Stimulated activated CD8-positive, alpha-beta memory T cell treated with anti-CD3 and anti-CD28 coated beads, Interleukin-12 subunit alpha, Interleukin-12 subunit beta, amount 100 ng/mL, for 24 hours (primary cell): ENCODE measurements at regions not wholly inside any gene's neighbourhood (a gene's known extent, or its start where the extent isn't known, plus 50 kb on each side); places are given as distances from the start of the nearest gene placed in this dataset.

Experiments
- DNase-seq: peaks from one replicate; pipeline ENCODE4 v3.0.0-alpha.2; 2020; ENCODE audit errors: extremely low read depth

GRCh38 chr5:39898731-39899130 lies 474.0 kb upstream of the DAB2 start:
- DNase-seq = no peak

GRCh38 chr5:39896706-39897105 lies 471.9 kb upstream of the DAB2 start:
- no peak for DNase-seq

GRCh38 chr5:39896104-39896503 lies 471.3 kb upstream of the DAB2 start:
- no peak for DNase-seq

GRCh38 chr5:39892708-39893107 lies 467.9 kb upstream of the DAB2 start:
- no peak for DNase-seq

- DNase-seq = no peak
Observed at GRCh38 chr5:39891376-39891775, 466.6 kb upstream of the DAB2 start.

GRCh38 chr5:39880985-39881384 lies 456.2 kb upstream of the DAB2 start:
- no peak for DNase-seq

GRCh38 chr5:39877479-39877878 lies 452.7 kb upstream of the DAB2 start:
- no peak for DNase-seq

- no peak for DNase-seq
Observed at GRCh38 chr5:39876146-39876545, 451.4 kb upstream of the DAB2 start.

GRCh38 chr5:39870137-39870536 lies 445.4 kb upstream of the DAB2 start:
- no peak for DNase-seq

GRCh38 chr5:39869396-39869795 lies 444.6 kb upstream of the DAB2 start:
- DNase-seq = no peak

- no peak for DNase-seq
Observed at GRCh38 chr5:39867923-39868322, 443.1 kb upstream of the DAB2 start.

GRCh38 chr5:39863926-39864552 lies 439.3 kb upstream of the DAB2 start:
- DNase-seq = no peak

- DNase-seq = no peak
Observed at GRCh38 chr5:39857041-39857440, 432.3 kb upstream of the DAB2 start.

- DNase-seq = no peak
Observed at GRCh38 chr5:39854771-39855410, 430.1 kb upstream of the DAB2 start.

GRCh38 chr5:39850291-39850690 lies 425.5 kb upstream of the DAB2 start:
- DNase-seq = no peak

GRCh38 chr5:39846144-39846543 lies 421.4 kb upstream of the DAB2 start:
- no peak for DNase-seq

- DNase-seq = no peak
Observed at GRCh38 chr5:39843767-39844166, 419.0 kb upstream of the DAB2 start.

- DNase-seq = no peak
Observed at GRCh38 chr5:39835371-39835770, 410.6 kb upstream of the DAB2 start.

- DNase-seq = no peak
Observed at GRCh38 chr5:39829441-39829840, 404.7 kb upstream of the DAB2 start.

GRCh38 chr5:39826051-39826450 lies 401.3 kb upstream of the DAB2 start:
- DNase-seq = no peak

- no peak for DNase-seq
Observed at GRCh38 chr5:39825301-39825700, 400.5 kb upstream of the DAB2 start.

GRCh38 chr5:39822020-39822419 lies 397.2 kb upstream of the DAB2 start:
- no peak for DNase-seq

- DNase-seq = no peak
Observed at GRCh38 chr5:39816866-39817265, 392.1 kb upstream of the DAB2 start.
